Effector memory CD8-positive, alpha-beta T cell (primary cell): ENCODE measurements at regions not wholly inside any gene's neighbourhood (a gene's known extent, or its start where the extent isn't known, plus 50 kb on each side); places are given as distances from the start of the nearest gene placed in this dataset.

Experiments used
- ATAC-seq: fragments of 150-1000 bp; cut with Tn5 transposase; replicated peaks from 2 replicates; pipeline ENCODE4 v1.10.0; 2021; ENCODE audit warnings: mild to moderate bottlenecking, moderate library complexity
- DNase-seq, 3 experiments: peaks; one replicate each; pipeline ENCODE4 v3.0.0; 2021
- H3K27ac Mint-ChIP-seq, 2 donors: one replicate each; pipeline ENCODE4 v1.8.0; 2022; ENCODE audit warnings: mild to moderate bottlenecking in 2 of 2, mixed read lengths in 2 of 2, moderate library complexity in 2 of 2
- H3K27me3 Mint-ChIP-seq, 2 donors: one replicate each; pipeline ENCODE4 v1.8.0; 2022; ENCODE audit warnings: mixed read lengths in 2 of 2
- H3K36me3 Mint-ChIP-seq: one replicate; pipeline ENCODE4 v1.8.0; 2022; ENCODE audit warnings: mild to moderate bottlenecking, moderate library complexity, mixed read lengths; ENCODE audit not compliant: insufficient read depth
- H3K4me1 Mint-ChIP-seq, 2 donors: one replicate each; pipeline ENCODE4 v1.8.0; 2022; ENCODE audit warnings: low read depth in 2 of 2, mixed read lengths in 2 of 2
- H3K4me3 Mint-ChIP-seq, 2 donors: one replicate each; pipeline ENCODE4 v1.8.0; 2022; ENCODE audit warnings: mild to moderate bottlenecking in 2 of 2, mixed read lengths in 2 of 2, moderate library complexity in 2 of 2
- H3K9me3 Mint-ChIP-seq, 2 donors: one replicate each; pipeline ENCODE4 v1.8.0; 2022; ENCODE audit warnings: mixed read lengths in 2 of 2

GRCh38 chr4:174041555-174042105 lies 241.8 kb downstream of the FBXO8 start:
- Mint-ChIP-seq H3K4me3 (no peak overlapping the region), H3K9me3 (no peaks in the 10 kb centered on the region), H3K27ac (no peak overlapping the region), H3K4me1 (no peaks in the 10 kb centered on the region), H3K27me3 (no peaks in the 10 kb centered on the region), H3K36me3 (no peaks in the 10 kb centered on the region)
- ATAC-seq (no peak), DNase-seq (no peak)

GRCh38 chr4:174040287-174040686 lies 243.2 kb downstream of the FBXO8 start:
- H3K4me1 Mint-ChIP-seq: no peaks in the 10 kb centered on the region
- H3K4me3 Mint-ChIP-seq: no peak overlapping the region
- H3K9me3 Mint-ChIP-seq: no peaks in the 10 kb centered on the region
- DNase-seq: no peak
- no peaks in the 10 kb centered on the region for H3K36me3 Mint-ChIP-seq
- no peak for ATAC-seq
- H3K27ac Mint-ChIP-seq: no peak overlapping the region
- no peaks in the 10 kb centered on the region for H3K27me3 Mint-ChIP-seq

- Mint-ChIP-seq H3K27ac (no peak overlapping the region), H3K27me3 (no peaks in the 10 kb centered on the region), H3K36me3 (no peaks in the 10 kb centered on the region), H3K4me3 (no peak overlapping the region), H3K9me3 (no peaks in the 10 kb centered on the region), H3K4me1 (no peaks in the 10 kb centered on the region)
- DNase-seq: no peak
- ATAC-seq: no peak
Measured at GRCh38 chr4:174038481-174038880, 245.0 kb downstream of the FBXO8 start.

GRCh38 chr4:174037631-174038030 lies 245.8 kb downstream of the FBXO8 start:
- ATAC-seq (no peak), DNase-seq (no peak)
- Mint-ChIP-seq H3K4me1 (no peaks in the 10 kb centered on the region), H3K27me3 (no peaks in the 10 kb centered on the region), H3K4me3 (no peak overlapping the region), H3K9me3 (no peaks in the 10 kb centered on the region), H3K36me3 (no peaks in the 10 kb centered on the region), H3K27ac (no peak overlapping the region)

GRCh38 chr4:174037049-174037448 lies 246.4 kb downstream of the FBXO8 start:
- no peaks in the 10 kb centered on the region for H3K9me3 Mint-ChIP-seq
- H3K4me1 Mint-ChIP-seq: no peaks in the 10 kb centered on the region
- no peaks in the 10 kb centered on the region for H3K27me3 Mint-ChIP-seq
- no peak overlapping the region for H3K27ac Mint-ChIP-seq
- H3K36me3 Mint-ChIP-seq: no peaks in the 10 kb centered on the region
- ATAC-seq: no peak
- DNase-seq: no peak
- H3K4me3 Mint-ChIP-seq: no peak overlapping the region

GRCh38 chr4:174036576-174036975 lies 246.9 kb downstream of the FBXO8 start:
- Mint-ChIP-seq H3K4me3 (no peak overlapping the region), H3K9me3 (no peaks in the 10 kb centered on the region), H3K27ac (no peak overlapping the region), H3K36me3 (no peaks in the 10 kb centered on the region), H3K4me1 (no peaks in the 10 kb centered on the region), H3K27me3 (no peaks in the 10 kb centered on the region)
- no peak for ATAC-seq
- no peak for DNase-seq

- Mint-ChIP-seq H3K27ac (no peak overlapping the region), H3K4me1 (no peaks in the 10 kb centered on the region), H3K36me3 (no peaks in the 10 kb centered on the region), H3K9me3 (no peaks in the 10 kb centered on the region), H3K27me3 (no peaks in the 10 kb centered on the region), H3K4me3 (no peak overlapping the region)
- ATAC-seq (no peak), DNase-seq (no peak)
Measured at GRCh38 chr4:174036111-174036510, 247.4 kb downstream of the FBXO8 start.

- Mint-ChIP-seq H3K9me3 (peaks cover 0 to 4% of the 10 kb centered on the region in 2 donors), H3K36me3 (no peaks in the 10 kb centered on the region), H3K4me1 (no peaks in the 10 kb centered on the region), H3K27ac (no peak overlapping the region), H3K4me3 (no peak overlapping the region), H3K27me3 (no peaks in the 10 kb centered on the region)
- DNase-seq: no peak
- no peak for ATAC-seq
Measured at GRCh38 chr4:174023641-174024040, 259.8 kb downstream of the FBXO8 start.

GRCh38 chr4:174018236-174018635 lies 265.2 kb downstream of the FBXO8 start:
- Mint-ChIP-seq H3K4me1 (no peaks in the 10 kb centered on the region), H3K9me3 (peaks cover 0 to 3% of the 10 kb centered on the region in 2 donors)
- no peak for DNase-seq

GRCh38 chr4:174016251-174016650 lies 267.2 kb downstream of the FBXO8 start:
- Mint-ChIP-seq H3K9me3 (peaks cover 0 to 5% of the 10 kb centered on the region in 2 donors), H3K4me3 (no peak overlapping the region), H3K27ac (no peak overlapping the region), H3K36me3 (no peaks in the 10 kb centered on the region), H3K27me3 (no peaks in the 10 kb centered on the region), H3K4me1 (no peaks in the 10 kb centered on the region)
- DNase-seq (no peak), ATAC-seq (no peak)

More at GRCh38 chr4:174018236-174018635, 265.2 kb downstream of the FBXO8 start:
- no peaks in the 10 kb centered on the region for H3K36me3 Mint-ChIP-seq
- no peak overlapping the region for H3K4me3 Mint-ChIP-seq
- H3K27me3 Mint-ChIP-seq: no peaks in the 10 kb centered on the region
- H3K27ac Mint-ChIP-seq: no peak overlapping the region
- ATAC-seq: no peak

- Mint-ChIP-seq H3K4me3 (no peak overlapping the region), H3K27me3 (no peaks in the 10 kb centered on the region), H3K4me1 (no peaks in the 10 kb centered on the region), H3K36me3 (no peaks in the 10 kb centered on the region), H3K9me3 (peaks cover 0 to 3% of the 10 kb centered on the region in 2 donors), H3K27ac (no peak overlapping the region)
- ATAC-seq (no peak), DNase-seq (no peak)
Measured at GRCh38 chr4:174012886-174013259, 270.6 kb downstream of the FBXO8 start.

- Mint-ChIP-seq H3K9me3 (peaks cover 0 to 3% of the 10 kb centered on the region in 2 donors), H3K4me3 (no peak overlapping the region), H3K27ac (no peak overlapping the region), H3K36me3 (no peaks in the 10 kb centered on the region), H3K4me1 (no peaks in the 10 kb centered on the region), H3K27me3 (no peaks in the 10 kb centered on the region)
- ATAC-seq (no peak), DNase-seq (no peak)
Measured at GRCh38 chr4:174012135-174012885, 271.2 kb downstream of the FBXO8 start.

- Mint-ChIP-seq H3K4me1 (no peaks in the 10 kb centered on the region), H3K27me3 (no peaks in the 10 kb centered on the region), H3K36me3 (no peaks in the 10 kb centered on the region), H3K27ac (no peak overlapping the region), H3K4me3 (no peak overlapping the region), H3K9me3 (peaks cover 0 to 3% of the 10 kb centered on the region in 2 donors)
- DNase-seq: no peak
- no peak for ATAC-seq
Measured at GRCh38 chr4:174010547-174010946, 272.9 kb downstream of the FBXO8 start.

- Mint-ChIP-seq H3K9me3 (peaks cover 0 to 1% of the 10 kb centered on the region in 2 donors), H3K4me3 (no peak overlapping the region), H3K4me1 (no peaks in the 10 kb centered on the region), H3K27ac (no peak overlapping the region), H3K36me3 (no peaks in the 10 kb centered on the region), H3K27me3 (no peaks in the 10 kb centered on the region)
- no peak for DNase-seq
- no peak for ATAC-seq
Measured at GRCh38 chr4:174009686-174010451, 273.6 kb downstream of the FBXO8 start.
